PC-3 (cell line): ENCODE measurements at regions not wholly inside any gene's neighbourhood (a gene's known extent, or its start where the extent isn't known, plus 50 kb on each side); places are given as distances from the start of the nearest gene placed in this dataset.
A peak's percentile ranks its signal among the peaks of the same experiment; 100 is the strongest.

ENCODE experiments used
- ATAC-seq: fragments of 200-7000 bp; cut with Tn5 transposase; 2 replicates; pipeline ENCODE4 v1.9.1; 2020; ENCODE audit warnings: mild to moderate bottlenecking, moderate library complexity
- BruUV-seq: library from RNA; stranded (reverse); fragments of 400-500 nt; replicated peaks from 2 replicates; lab custom pipeline; 2021; lab: Mats Ljungman, UMichigan
- CTCF ChIA-PET: fragments of 300-600 bp; sonication (Branson Sonifier 250); formaldehyde crosslinking; loops from one replicate; lab custom pipeline; 2022; ENCODE audit warnings: antibody characterized with exemption; lab: Charles Lee
- POLR2A ChIA-PET: fragments of 300-600 bp; sonication (Branson Sonifier 250); formaldehyde crosslinking; loops from one replicate; lab custom pipeline; 2022; ENCODE audit warnings: antibody characterized with exemption; ENCODE audit not compliant: unreplicated experiment; lab: Charles Lee
- DNase-seq: peaks from one replicate; pipeline ENCODE4 v3.0.0-alpha.2; 2015
- H2AFZ ChIP-seq: fragments of 300-600 bp; sonication (generic); 2 replicates; pipeline ENCODE4 v1.6.0; 2016; ENCODE audit warnings: antibody characterized with exemption, low read length
- H3F3A ChIP-seq: fragments of 300-600 bp; sonication (generic); one replicate; pipeline ENCODE4 v1.6.0; 2017; ENCODE audit warnings: antibody characterized with exemption, low read length, control low read depth, mild to moderate bottlenecking; ENCODE audit not compliant: unreplicated experiment
- H3K27ac ChIP-seq: fragments of 300-600 bp; sonication (generic); 2 replicates; pipeline ENCODE4 v1.5.1; 2016; ENCODE audit warnings: mild to moderate bottlenecking, low read length
- H3K27me3 ChIP-seq: fragments of 300-600 bp; sonication (generic); 2 replicates; pipeline ENCODE4 v1.6.1; 2016; ENCODE audit warnings: low read length, mixed read lengths
- H3K36me3 ChIP-seq: fragments of 300-600 bp; sonication (generic); 2 replicates; pipeline ENCODE4 v1.6.1; 2016; ENCODE audit warnings: low read depth, mixed run types, low read length, mixed read lengths
- H3K4me1 ChIP-seq: fragments of 300-600 bp; sonication (generic); 2 replicates; pipeline ENCODE4 v1.5.1; 2016; ENCODE audit warnings: low read length; ENCODE audit not compliant: insufficient read depth
- H3K4me2 ChIP-seq: fragments of 300-600 bp; sonication (generic); 2 replicates; pipeline ENCODE4 v1.6.0; 2016; ENCODE audit warnings: low read length
- H3K4me3 ChIP-seq: fragments of 300-600 bp; sonication (generic); 2 replicates; pipeline ENCODE4 v1.5.1; 2016; ENCODE audit warnings: mild to moderate bottlenecking, low read length, mixed read lengths
- H3K79me2 ChIP-seq: fragments of 300-600 bp; sonication (generic); 2 replicates; pipeline ENCODE4 v1.6.1; 2017; ENCODE audit warnings: low read length, mixed read lengths
- H3K9ac ChIP-seq: fragments of 300-600 bp; sonication (generic); 2 replicates; pipeline ENCODE4 v1.6.0; 2016; ENCODE audit warnings: mild to moderate bottlenecking, low read length
- H3K9me2 ChIP-seq: fragments of 300-600 bp; sonication (generic); replicated peaks from 2 replicates; pipeline ENCODE4 v1.6.1; 2016; ENCODE audit warnings: mixed run types, low read length, mixed read lengths
- H3K9me3 ChIP-seq: fragments of 300-600 bp; sonication (generic); 2 replicates; pipeline ENCODE4 v1.6.1; 2016; ENCODE audit warnings: low read length, mixed read lengths
- H4K20me1 ChIP-seq: fragments of 300-600 bp; sonication (generic); 2 replicates; pipeline ENCODE4 v1.6.1; 2016; ENCODE audit warnings: low read length, mixed read lengths
- CTCF ChIP-seq: fragments of 300-600 bp; sonication (generic); conservative IDR thresholded peaks from 2 replicates; pipeline ENCODE4 v1.5.1; 2017; ENCODE audit warnings: antibody characterized with exemption, low read depth, mild to moderate bottlenecking, low read length
- EZH2 ChIP-seq: fragments of 300-600 bp; sonication (generic); IDR thresholded peaks from one replicate; pipeline ENCODE4 v1.6.1; 2017; ENCODE audit warnings: antibody characterized with exemption, mild to moderate bottlenecking, low read length; ENCODE audit not compliant: unreplicated experiment
- EZH2phosphoT487 ChIP-seq: fragments of 300-600 bp; sonication (generic); IDR thresholded peaks from 2 replicates; pipeline ENCODE4 v1.6.1; 2018; ENCODE audit warnings: mild to moderate bottlenecking, antibody characterized with exemption, low read length, borderline replicate concordance
- intact Hi-C: fragments of 100-400 bp; cut with micrococcal nuclease; formaldehyde crosslinking; loops from 2 replicates; pipeline ENCODE4 v1.9.0; 2023

- intact Hi-C loops, result no loop called here
Measured at GRCh38 chr1:186754542-186755145, 74.1 kb upstream of the PLA2G4A start.

GRCh38 chr1:186753241-186753640, 73.0 kb upstream of the PTGS2 start:
- H3K79me2 ChIP-seq, result no peaks in the 10 kb centered on the region
- TF ChIP-seq CTCF (no peak), EZH2phosphoT487 (no peak), EZH2 (no peak)
- no peak overlapping the region for H3K4me2 ChIP-seq
- CTCF ChIA-PET, result no interaction called here
- H3K27ac ChIP-seq, result peak overlapping the region; percentile 74
- no peaks in the 10 kb centered on the region for H3K27me3 ChIP-seq
- peaks cover 30% of the 10 kb centered on the region for H3K4me1 ChIP-seq
- no peak overlapping the region for H2AFZ ChIP-seq
- no peaks in the 10 kb centered on the region for H3K9me3 ChIP-seq
- no peak overlapping the region for H3K9ac ChIP-seq
- no peak overlapping the region for H3K4me3 ChIP-seq
- no peaks in the 10 kb centered on the region for H3K36me3 ChIP-seq
- H4K20me1 ChIP-seq, result no peaks in the 10 kb centered on the region
- ATAC-seq (peak; percentile 60), DNase-seq (peak; percentile 59)
- no peaks in the 10 kb centered on the region for H3K9me2 ChIP-seq
- H3F3A ChIP-seq, result no peaks in the 10 kb centered on the region
- POLR2A ChIA-PET, result no interaction called here
- intact Hi-C loops, result no loop called here
- BruUV-seq, result no TSS peak

More at GRCh38 chr1:186754542-186755145, 74.1 kb upstream of the PLA2G4A start:
- BruUV-seq, result no TSS peak
- no peaks in the 10 kb centered on the region for H4K20me1 ChIP-seq
- no peak overlapping the region for H3K4me3 ChIP-seq
- peaks cover 25% of the 10 kb centered on the region for H3K4me1 ChIP-seq
- H3K4me2 ChIP-seq, result 0 out of 2 replicates have a peak overlapping the region, but pooled peaks have one; percentile 10
- no peaks in the 10 kb centered on the region for H3K9me3 ChIP-seq
- POLR2A ChIA-PET, result no interaction called here
- H3K79me2 ChIP-seq, result no peaks in the 10 kb centered on the region
- H3F3A ChIP-seq, result no peaks in the 10 kb centered on the region
- DNase-seq, result peak; percentile 57
- TF ChIP-seq CTCF (no peak), EZH2phosphoT487 (no peak), EZH2 (no peak)
- no peaks in the 10 kb centered on the region for H3K9me2 ChIP-seq
- H3K9ac ChIP-seq, result peak overlapping the region; percentile 31; the same call in 1 of the 2 replicates
- no peak overlapping the region for H2AFZ ChIP-seq
- peak; percentile 67 for ATAC-seq
- CTCF ChIA-PET, result interaction anchor here (0.5 to 0.7 kb wide), 2 partner anchors 120 to 272 kb away, joined by 3 to 4 read pairs; no protein-coding TSS in a partner anchor
- H3K36me3 ChIP-seq, result no peaks in the 10 kb centered on the region
- peak overlapping the region; percentile 78 for H3K27ac ChIP-seq
- no peaks in the 10 kb centered on the region for H3K27me3 ChIP-seq

GRCh38 chr1:186750257-186750656, 70.0 kb upstream of the PTGS2 start:
- Histone ChIP-seq H3K27ac (no peak overlapping the region), H3K36me3 (no peaks in the 10 kb centered on the region), H3K27me3 (no peaks in the 10 kb centered on the region), H3K9me2 (no peaks in the 10 kb centered on the region), H3K4me2 (no peak overlapping the region), H3K4me1 (peaks cover 26% of the 10 kb centered on the region), H3K4me3 (no peak overlapping the region), H4K20me1 (no peaks in the 10 kb centered on the region), H3K9ac (no peak overlapping the region), H2AFZ (no peak overlapping the region), H3F3A (no peaks in the 10 kb centered on the region), H3K9me3 (no peaks in the 10 kb centered on the region), H3K79me2 (no peaks in the 10 kb centered on the region)
- DNase-seq, result peak; percentile 3
- intact Hi-C loops, result no loop called here
- BruUV-seq, result no TSS peak
- POLR2A ChIA-PET, result no interaction called here
- no peak for ATAC-seq
- no peak for TF ChIP-seq EZH2phosphoT487
- no peak for TF ChIP-seq EZH2
- no peak for TF ChIP-seq CTCF
- CTCF ChIA-PET, result no interaction called here
